ENCODE measurements at regions not wholly inside any gene's neighbourhood (a gene's known extent, or its start where the extent isn't known, plus 50 kb on each side); places are given as distances from the start of the nearest gene placed in this dataset.

DNA sequence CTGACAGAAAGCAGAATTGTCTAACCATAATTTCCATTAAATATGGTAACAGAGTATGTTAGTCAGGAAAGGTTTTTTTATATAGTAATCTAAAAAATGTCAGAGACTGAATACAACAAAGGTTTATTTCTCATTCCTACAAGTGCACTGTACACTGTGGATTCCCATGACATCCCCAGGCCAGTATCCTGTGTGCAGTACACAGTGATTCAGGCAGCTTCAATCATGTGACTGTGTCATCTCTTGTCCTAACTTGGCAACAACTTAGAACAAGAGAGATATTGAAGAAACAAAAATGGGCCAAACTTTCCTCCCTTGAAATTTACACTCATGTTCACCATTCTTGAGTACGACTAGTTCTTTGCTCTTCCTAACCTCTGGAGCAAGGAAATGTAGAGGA is 189.8 kb upstream of the SEMA3A start:
- TF ChIP-seq, protein P1, sequence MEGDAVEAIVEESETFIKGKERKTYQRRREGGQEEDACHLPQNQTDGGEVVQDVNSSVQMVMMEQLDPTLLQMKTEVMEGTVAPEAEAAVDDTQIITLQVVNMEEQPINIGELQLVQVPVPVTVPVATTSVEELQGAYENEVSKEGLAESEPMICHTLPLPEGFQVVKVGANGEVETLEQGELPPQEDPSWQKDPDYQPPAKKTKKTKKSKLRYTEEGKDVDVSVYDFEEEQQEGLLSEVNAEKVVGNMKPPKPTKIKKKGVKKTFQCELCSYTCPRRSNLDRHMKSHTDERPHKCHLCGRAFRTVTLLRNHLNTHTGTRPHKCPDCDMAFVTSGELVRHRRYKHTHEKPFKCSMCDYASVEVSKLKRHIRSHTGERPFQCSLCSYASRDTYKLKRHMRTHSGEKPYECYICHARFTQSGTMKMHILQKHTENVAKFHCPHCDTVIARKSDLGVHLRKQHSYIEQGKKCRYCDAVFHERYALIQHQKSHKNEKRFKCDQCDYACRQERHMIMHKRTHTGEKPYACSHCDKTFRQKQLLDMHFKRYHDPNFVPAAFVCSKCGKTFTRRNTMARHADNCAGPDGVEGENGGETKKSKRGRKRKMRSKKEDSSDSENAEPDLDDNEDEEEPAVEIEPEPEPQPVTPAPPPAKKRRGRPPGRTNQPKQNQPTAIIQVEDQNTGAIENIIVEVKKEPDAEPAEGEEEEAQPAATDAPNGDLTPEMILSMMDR (IDR thresholded peaks at IDR 0.05): no peak
- TF ChIP-seq SMC3 (IDR thresholded peaks at IDR 0.05; ENCODE audit: low read depth, low read length) (no peak), RAD21 (IDR thresholded peaks at IDR 0.05; ENCODE audit: low read length) (no peak), RFX5 (IDR thresholded peaks at IDR 0.05; ENCODE audit: low read length) (no peak), GATA2 (CRISPR knock-in tag; IDR thresholded peaks at IDR 0.05) (no peak), TAF1 (IDR thresholded peaks at IDR 0.05; ENCODE audit: borderline replicate concordance, low read depth, low read length) (no peak), EP300 (IDR thresholded peaks at IDR 0.05; ENCODE audit: borderline replicate concordance in 1 of 2, low read depth in 1 of 2, low read length in 1 of 2) (no peak), CHD2 (IDR thresholded peaks at IDR 0.05; ENCODE audit: low read length, partially characterized antibody) (no peak), ELF1 (IDR thresholded peaks at IDR 0.05) (no peak)
- TF ChIP-seq, protein P2, sequence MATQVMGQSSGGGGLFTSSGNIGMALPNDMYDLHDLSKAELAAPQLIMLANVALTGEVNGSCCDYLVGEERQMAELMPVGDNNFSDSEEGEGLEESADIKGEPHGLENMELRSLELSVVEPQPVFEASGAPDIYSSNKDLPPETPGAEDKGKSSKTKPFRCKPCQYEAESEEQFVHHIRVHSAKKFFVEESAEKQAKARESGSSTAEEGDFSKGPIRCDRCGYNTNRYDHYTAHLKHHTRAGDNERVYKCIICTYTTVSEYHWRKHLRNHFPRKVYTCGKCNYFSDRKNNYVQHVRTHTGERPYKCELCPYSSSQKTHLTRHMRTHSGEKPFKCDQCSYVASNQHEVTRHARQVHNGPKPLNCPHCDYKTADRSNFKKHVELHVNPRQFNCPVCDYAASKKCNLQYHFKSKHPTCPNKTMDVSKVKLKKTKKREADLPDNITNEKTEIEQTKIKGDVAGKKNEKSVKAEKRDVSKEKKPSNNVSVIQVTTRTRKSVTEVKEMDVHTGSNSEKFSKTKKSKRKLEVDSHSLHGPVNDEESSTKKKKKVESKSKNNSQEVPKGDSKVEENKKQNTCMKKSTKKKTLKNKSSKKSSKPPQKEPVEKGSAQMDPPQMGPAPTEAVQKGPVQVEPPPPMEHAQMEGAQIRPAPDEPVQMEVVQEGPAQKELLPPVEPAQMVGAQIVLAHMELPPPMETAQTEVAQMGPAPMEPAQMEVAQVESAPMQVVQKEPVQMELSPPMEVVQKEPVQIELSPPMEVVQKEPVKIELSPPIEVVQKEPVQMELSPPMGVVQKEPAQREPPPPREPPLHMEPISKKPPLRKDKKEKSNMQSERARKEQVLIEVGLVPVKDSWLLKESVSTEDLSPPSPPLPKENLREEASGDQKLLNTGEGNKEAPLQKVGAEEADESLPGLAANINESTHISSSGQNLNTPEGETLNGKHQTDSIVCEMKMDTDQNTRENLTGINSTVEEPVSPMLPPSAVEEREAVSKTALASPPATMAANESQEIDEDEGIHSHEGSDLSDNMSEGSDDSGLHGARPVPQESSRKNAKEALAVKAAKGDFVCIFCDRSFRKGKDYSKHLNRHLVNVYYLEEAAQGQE (IDR thresholded peaks at IDR 0.05; ENCODE audit: low read depth, low read length): no peak
- TF ChIP-seq, protein P3, sequence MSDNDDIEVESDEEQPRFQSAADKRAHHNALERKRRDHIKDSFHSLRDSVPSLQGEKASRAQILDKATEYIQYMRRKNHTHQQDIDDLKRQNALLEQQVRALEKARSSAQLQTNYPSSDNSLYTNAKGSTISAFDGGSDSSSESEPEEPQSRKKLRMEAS (IDR thresholded peaks at IDR 0.05; ENCODE audit: low read depth): no peak
